Gastrocnemius medialis (tissue), 4 donors: ENCODE measurements at regions not wholly inside any gene's neighbourhood (a gene's known extent, or its start where the extent isn't known, plus 50 kb on each side); places are given as distances from the start of the nearest gene placed in this dataset.

Source experiments
- POLR2A ChIP-seq, 2 donors: fragments of 450-650 bp; IDR thresholded peaks; one replicate each; pipeline ENCODE4 v1.6.1; 2017; ENCODE audit warnings: antibody characterized with exemption in 2 of 2, mild to moderate bottlenecking in 2 of 2, moderate library complexity in 2 of 2
- TF ChIP-seq, protein P1 (sequence below), 5 experiments: fragments of 450-650 bp in 3 of 5; fragments of 200-600 bp in 2 of 5; sonication (generic) in 2 of 5; IDR thresholded peaks in 4 of 5; conservative IDR thresholded peaks in 1 of 5; 1 replicate in 4 of 5; 2 replicates in 1 of 5; pipeline ENCODE4 v1.5.1; 2016 to 2019; ENCODE audit warnings: antibody characterized with exemption in 5 of 5, mild to moderate bottlenecking in 3 of 5, moderate library complexity in 3 of 5

DNA sequence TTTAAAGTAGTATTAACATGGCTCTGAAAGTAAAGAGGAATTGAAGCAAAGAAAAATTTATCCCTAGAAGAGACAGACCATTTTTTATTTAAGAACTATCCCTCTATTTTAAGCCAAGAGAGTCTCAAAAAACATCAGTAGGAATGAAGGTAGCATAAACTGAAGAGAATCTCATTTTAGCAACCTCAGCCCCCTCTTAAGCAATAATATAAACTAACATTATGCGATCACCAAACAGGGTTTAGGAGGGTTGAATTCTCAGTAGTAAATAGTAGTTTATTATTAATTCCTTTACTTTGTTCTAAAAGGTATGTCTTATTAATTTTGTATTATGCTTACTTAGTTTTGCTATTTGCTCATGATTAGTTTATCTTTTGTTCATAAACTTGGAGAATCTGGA lies 287.4 kb downstream of the CDK5RAP2 start:
- TF ChIP-seq, protein P1, sequence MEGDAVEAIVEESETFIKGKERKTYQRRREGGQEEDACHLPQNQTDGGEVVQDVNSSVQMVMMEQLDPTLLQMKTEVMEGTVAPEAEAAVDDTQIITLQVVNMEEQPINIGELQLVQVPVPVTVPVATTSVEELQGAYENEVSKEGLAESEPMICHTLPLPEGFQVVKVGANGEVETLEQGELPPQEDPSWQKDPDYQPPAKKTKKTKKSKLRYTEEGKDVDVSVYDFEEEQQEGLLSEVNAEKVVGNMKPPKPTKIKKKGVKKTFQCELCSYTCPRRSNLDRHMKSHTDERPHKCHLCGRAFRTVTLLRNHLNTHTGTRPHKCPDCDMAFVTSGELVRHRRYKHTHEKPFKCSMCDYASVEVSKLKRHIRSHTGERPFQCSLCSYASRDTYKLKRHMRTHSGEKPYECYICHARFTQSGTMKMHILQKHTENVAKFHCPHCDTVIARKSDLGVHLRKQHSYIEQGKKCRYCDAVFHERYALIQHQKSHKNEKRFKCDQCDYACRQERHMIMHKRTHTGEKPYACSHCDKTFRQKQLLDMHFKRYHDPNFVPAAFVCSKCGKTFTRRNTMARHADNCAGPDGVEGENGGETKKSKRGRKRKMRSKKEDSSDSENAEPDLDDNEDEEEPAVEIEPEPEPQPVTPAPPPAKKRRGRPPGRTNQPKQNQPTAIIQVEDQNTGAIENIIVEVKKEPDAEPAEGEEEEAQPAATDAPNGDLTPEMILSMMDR (IDR thresholded peaks at IDR 0.05 in 4 of 5, conservative IDR thresholded peaks at IDR 0.05 in 1 of 5): no peak
- no peak for TF ChIP-seq POLR2A (IDR thresholded peaks at IDR 0.05)
